Stimulated activated naive CD8-positive, alpha-beta T cell treated with anti-CD3 and anti-CD28 coated beads, Interleukin-15, Interleukin-2, amounts not matched to agents 100 U/mL and 50 U/mL, for 24 hours (primary cell): ENCODE measurements at regions not wholly inside any gene's neighbourhood (a gene's known extent, or its start where the extent isn't known, plus 50 kb on each side); places are given as distances from the start of the nearest gene placed in this dataset.

Source experiments
- ATAC-seq: fragments of 150-1000 bp; cut with Tn5 transposase; one replicate; pipeline ENCODE4 v1.10.0; 2021
- DNase-seq: peaks from one replicate; pipeline ENCODE4 v3.0.0; 2021

DNA sequence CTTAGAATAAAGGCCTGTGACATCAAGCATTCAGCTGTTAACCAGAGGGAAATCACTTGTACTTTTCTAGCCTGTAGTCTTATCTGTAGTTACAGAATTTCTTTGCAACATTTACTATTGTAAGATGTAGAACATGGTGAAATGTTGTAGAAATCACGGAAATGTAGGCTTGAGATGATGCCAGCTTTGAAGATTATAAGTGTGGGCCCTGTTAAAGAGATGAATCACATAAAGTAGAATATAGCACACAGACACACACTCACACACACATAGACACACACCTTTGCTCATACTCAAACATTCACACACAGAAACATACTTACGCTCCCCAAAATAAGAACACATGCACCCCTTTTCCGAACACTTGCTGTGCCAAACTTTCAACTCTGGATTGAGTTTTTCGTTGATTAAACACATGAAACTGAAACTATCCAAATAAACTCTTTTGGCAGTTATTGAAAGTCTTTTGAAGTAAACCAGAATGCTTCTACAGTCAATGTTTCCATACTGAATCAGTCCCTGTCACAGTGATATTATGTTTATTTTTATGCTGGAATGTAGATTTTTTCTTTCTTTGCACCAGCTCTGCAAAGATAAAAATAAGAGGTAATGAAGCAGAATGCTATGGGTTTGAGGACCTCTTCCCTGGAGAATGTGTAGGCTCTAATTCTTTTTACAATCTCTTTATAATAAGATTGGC lies 230.3 kb upstream of the MEOX2 start:
- ATAC-seq, result no peak

GRCh38 chr7:15915686-15916293 lies 229.3 kb upstream of the MEOX2 start:
- ATAC-seq, result no peak
- no peak for DNase-seq

More for the DNA sequence above, 230.3 kb upstream of the MEOX2 start:
- DNase-seq, result no peak

- no peak for ATAC-seq
- no peak for DNase-seq
Observed at GRCh38 chr7:15914611-15915010, 228.1 kb upstream of the MEOX2 start.

DNA sequence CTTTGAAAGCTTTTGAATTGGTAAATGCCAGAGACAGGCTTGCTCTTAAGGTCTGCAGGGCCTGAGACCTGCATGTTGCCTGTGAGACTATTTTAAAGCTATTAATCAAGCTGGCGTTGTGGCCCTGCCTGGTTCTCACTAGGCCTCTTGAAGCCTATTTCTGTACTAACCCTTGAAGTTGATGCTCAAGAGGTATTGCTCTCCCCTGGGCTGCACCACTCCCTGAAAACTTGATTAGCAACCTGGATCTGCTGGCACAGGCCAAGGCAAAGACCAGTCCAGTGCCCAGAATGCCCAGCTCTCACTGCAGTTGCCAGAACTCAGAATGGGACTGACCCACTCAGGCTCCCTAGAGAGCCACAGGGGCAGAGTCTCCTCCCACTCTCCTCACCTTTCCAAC lies 220.0 kb upstream of the MEOX2 start:
- ATAC-seq, result no peak

DNA sequence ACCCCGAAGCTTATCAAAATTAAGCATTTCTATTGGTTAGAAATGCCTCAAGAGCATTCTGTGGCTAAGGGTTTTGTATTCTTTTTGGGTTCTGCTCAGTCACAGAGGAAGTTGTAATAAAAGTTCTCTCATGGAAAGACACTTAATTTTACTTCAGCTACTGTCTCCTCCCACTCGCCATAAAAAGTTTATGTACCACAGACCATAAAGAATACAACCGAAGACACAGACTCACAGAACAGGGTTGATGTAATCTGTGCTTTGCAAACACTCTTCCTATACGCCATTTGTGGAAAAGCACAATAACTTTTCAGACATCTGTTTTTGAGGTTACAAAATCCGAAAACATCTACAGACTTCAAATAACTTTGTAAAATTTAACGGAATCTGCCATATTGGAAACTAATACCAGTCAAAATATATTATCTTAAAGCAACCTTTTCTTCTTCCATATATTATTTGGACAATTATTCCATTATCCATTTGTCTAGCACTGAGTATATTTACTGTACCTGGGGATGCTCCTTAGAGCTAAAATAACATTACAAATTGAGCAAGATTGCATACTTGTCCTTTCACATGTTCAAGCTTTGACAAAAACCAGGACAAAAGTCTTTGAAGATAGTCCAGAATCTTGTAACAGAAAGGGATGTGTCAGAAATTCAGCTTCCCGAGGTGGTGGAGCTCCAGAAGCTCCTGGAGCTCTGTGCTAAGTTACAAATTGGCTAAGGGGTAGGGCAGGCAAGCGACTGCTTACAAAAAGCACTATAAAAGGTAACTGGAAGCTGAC lies 219.0 kb upstream of the MEOX2 start:
- ATAC-seq, result no peak
- DNase-seq, result no peak

More for the DNA sequence above, 220.0 kb upstream of the MEOX2 start:
- DNase-seq, result no peak

DNA sequence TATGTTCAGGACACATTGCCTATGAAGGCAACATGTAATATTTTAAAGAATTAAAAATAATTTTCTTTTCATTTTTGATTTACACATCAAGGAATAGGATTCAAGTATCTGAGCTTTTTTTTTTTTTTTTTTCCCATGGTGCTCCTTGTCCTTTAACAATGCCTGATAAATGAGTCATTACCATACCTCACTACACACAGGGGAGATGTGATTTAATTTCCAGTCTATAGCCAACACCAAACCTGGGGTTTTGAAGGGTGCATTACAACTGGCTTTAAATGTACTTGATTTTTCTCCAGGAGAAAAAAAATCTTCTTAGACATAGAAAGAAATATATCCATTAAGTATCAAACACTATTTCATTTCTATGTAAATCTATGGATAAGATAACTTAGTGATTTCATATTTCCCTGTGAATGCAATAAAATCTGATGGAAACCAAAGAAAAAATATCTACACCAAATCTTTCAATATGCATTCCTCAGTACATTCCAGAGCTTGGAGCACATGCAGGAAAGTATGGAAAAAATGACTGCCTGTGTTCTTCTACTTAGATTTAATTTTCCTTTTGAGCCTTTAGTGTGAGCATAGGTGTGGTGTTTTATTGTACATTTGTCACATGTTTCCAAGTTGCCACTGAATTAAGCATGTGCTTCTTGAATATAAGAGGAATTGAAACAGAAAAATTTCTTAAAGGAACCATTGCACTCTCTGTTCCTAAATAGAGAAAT lies 204.8 kb upstream of the MEOX2 start:
- ATAC-seq (no peak), DNase-seq (no peak)

DNA sequence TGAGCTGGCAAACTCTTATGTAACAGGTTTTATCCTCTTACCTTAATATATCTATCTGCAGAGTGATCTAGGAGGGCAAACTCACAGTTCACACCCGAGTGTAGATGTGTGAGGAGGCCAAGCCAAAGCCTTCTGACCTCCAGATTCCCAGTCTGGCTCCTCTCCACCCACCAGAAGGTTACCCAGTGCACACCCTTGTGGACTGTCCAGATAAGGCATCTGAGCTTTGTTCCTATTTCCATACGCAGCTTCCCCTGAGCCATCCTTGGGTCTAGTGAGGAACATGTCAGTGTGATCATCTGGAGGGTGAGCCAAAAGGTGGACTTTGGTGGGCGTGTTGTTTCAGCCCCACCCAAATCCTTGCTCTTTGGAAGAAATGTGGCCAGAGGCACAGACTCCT lies 203.0 kb upstream of the MEOX2 start:
- ATAC-seq (no peak), DNase-seq (no peak)

GRCh38 chr7:15888090-15888489 lies 201.6 kb upstream of the MEOX2 start:
- DNase-seq (no peak), ATAC-seq (no peak)

DNA sequence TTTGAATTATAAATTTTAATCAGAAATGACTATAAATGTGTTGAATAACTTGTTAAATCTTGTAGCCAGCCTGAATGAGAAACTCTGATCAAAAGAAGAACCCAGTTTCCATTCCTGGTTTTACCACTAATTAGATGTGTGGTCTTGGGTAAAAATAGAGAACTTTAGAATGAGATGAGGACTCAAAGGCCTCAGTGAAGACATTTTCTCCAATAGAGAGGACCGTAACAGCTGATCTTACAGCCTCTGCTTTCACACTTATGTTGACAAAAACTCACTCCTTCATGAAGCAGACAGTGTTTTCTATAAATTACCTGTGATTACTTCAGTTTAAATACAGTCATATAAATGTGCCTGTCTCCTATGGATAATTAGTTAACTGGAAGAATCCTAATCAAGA lies 200.1 kb upstream of the MEOX2 start:
- no peak for DNase-seq
- no peak for ATAC-seq

DNA sequence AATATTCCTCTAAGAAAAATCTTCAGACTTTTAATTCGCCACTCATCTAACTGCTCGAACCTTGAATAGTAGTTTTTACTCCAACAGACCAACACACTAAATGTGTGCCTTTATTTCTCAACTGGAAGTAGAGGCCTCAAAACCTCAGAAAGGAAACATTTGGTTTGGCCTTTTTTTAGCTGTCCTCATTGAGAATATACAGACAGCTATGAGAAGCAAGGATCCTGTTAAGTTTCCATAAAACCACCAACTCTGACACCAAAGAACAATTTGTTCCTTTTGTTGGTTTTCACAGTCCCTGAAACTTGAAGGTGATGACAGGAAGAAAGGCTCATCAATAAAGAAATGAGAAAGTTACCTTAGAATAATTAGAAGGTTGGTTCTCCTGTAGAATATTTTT lies 199.2 kb upstream of the MEOX2 start:
- DNase-seq (no peak), ATAC-seq (no peak)

GRCh38 chr7:15874774-15875173 lies 188.3 kb upstream of the MEOX2 start:
- no peak for DNase-seq
- ATAC-seq, result no peak

DNA sequence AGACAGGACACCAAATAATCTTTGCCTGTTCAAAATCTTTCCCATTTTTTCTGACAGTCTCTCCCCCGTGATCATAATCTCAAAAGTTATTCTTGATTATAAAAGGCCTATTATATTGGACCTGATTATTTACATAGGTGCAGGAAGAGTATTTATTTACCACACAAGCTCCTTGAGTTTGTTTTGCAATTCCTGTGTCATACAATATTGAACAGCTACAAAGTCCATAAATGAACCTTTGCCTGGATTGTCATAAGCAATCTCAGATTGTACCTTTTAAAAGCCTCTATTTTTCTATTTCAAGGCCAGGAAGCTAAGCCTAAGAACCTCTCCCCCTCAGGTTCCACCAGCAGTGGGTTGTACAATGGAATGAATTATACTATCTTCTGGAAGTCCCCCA lies 183.9 kb upstream of the MEOX2 start:
- DNase-seq, result no peak
- no peak for ATAC-seq

GRCh38 chr7:15867441-15867840 lies 181.0 kb upstream of the MEOX2 start:
- ATAC-seq (no peak), DNase-seq (no peak)

GRCh38 chr7:15866753-15867152 lies 180.3 kb upstream of the MEOX2 start:
- no peak for ATAC-seq

DNA sequence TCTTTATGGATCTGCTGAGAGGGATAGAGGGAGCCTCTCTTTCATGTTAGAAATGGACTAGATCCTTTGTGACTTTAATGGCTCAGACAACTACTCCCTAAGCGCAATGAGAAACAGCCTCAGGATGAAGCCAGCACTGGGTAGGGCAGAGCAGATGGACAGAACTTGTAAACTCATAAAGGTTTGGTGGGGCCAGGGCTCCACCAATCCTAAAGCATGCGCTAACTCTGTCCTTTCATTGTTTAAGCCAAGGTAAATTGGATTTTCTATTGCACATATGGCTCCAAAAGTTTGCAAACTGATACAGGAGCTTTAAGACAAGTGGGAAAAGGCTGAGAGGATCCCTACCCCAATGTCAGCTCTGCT lies 178.1 kb upstream of the MEOX2 start:
- ATAC-seq, result no peak
- DNase-seq, result no peak

More at GRCh38 chr7:15866753-15867152, 180.3 kb upstream of the MEOX2 start:
- no peak for DNase-seq

- ATAC-seq (no peak), DNase-seq (no peak)
Observed at GRCh38 chr7:15863951-15864625, 177.6 kb upstream of the MEOX2 start.

GRCh38 chr7:15862781-15863165 lies 176.3 kb upstream of the MEOX2 start:
- no peak for DNase-seq

DNA sequence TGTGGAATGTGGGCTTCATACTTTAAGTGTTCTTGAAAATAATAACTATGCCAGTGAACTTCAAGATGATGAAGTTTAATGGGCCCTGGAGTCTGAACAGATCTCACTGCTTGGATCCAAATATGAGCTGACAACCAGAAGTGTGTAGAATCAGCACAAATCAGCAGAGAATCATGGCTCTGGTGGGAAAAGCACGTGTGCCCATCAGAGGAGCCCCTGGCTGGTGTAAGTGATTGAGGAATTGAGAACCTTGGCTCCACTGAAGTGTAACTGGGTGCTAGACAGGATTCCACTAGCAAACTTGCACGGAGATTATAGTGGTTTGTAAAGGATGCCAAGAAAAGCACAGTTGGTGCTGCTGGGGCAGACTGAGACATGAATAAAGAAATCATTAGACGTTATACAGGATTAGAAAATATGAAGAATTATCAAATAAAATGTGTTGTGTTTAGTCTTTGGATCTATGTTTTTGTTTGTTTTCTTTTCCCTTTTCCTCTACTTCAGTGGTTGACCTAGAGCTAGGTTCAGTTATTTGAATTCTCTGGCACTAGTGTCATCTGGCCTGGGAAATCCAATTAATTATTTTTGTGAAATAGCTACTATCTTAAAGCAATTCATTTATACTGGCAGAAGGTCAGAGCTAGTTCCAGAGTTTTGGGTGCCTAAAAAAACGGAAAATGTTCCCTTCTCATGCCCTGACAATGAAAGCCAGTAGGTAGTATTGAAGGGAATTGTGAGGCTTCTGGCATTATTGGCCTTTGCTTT lies 175.7 kb upstream of the MEOX2 start:
- ATAC-seq (no peak), DNase-seq (no peak)

More at GRCh38 chr7:15862781-15863165, 176.3 kb upstream of the MEOX2 start:
- ATAC-seq, result no peak

- ATAC-seq (no peak), DNase-seq (no peak)
Observed at GRCh38 chr7:15860264-15860949, 173.9 kb upstream of the MEOX2 start.

GRCh38 chr7:15857026-15857425 lies 170.5 kb upstream of the MEOX2 start:
- no peak for DNase-seq
- ATAC-seq, result no peak

DNA sequence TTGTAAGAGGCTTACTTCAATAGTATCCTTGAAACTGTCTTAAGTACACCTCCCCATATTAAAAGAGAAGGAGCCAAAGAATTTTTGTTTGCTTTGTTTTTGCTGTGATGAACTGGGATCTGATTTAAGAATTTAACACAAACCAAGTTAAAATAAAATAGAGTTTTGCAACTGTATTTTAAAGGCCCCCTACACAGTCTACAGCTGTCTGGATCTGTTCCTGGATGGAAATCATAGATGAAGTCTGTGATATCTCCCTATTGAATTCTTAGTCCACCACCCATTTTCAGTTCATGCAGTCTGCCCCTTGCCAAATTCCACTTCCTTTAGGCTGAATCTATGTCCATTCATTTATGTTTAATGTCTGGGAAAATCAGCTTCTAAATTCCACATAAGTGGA lies 169.8 kb upstream of the MEOX2 start:
- ATAC-seq (no peak), DNase-seq (no peak)
